Dermis microvascular lymphatic vessel endothelial cell (primary cell): ENCODE measurements at regions not wholly inside any gene's neighbourhood (a gene's known extent, or its start where the extent isn't known, plus 50 kb on each side); places are given as distances from the start of the nearest gene placed in this dataset.
"Not testable (repeated sequence)": the region's sequence is repeated elsewhere in the genome, so short reads cannot be mapped to it uniquely, and the experiment has no call there.

Experiments used
- DNase-seq, 2 donors: peaks; one replicate each; pipeline versions ENCODE4 v3.0.0 to v3.0.0-alpha.2; 2010; ENCODE audit warnings: low read depth in 2 of 2

GRCh38 chr15:28789401-28790114 lies 58.9 kb downstream of the GOLGA6L7 start:
- DNase-seq: peak; percentile 9 to 15

DNA sequence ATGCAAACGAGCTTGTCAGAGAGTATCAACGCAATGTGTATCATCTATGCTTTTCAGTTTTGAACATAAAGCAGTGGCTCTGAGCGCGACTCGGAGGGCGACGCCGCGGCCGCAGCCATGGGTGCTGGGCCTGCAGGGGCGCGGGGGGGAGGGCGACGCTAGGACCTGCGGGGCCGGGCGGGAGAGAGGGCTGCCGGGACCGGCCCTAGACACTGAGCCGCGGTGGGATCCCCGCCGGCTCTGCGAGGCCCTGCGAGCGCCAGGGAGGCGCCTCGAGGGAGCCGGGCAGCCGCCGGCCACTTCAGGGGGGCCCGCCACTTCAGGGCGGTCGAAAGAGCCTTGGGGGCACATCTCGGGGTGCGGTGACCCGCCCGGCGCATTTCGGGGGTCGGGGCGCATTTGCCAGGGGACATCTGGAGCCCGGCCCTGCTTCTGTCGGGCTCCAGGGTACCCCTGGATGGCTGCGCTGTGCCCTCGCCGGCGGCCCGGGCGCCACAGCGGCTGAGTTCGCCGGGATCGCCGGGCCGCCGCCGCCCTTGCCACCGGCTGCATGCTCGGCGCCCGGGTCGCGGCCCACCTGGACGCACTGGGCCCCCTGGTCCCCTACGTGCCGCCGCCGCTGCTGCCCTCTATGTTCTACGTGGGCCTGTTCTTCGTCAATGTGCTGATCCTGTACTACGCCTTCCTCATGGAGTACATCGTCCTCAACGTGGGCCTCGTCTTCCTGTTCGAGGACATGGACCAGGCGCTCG lies 59.6 kb downstream of the GOLGA6L7 start:
- not testable (repeated sequence) for DNase-seq

DNA sequence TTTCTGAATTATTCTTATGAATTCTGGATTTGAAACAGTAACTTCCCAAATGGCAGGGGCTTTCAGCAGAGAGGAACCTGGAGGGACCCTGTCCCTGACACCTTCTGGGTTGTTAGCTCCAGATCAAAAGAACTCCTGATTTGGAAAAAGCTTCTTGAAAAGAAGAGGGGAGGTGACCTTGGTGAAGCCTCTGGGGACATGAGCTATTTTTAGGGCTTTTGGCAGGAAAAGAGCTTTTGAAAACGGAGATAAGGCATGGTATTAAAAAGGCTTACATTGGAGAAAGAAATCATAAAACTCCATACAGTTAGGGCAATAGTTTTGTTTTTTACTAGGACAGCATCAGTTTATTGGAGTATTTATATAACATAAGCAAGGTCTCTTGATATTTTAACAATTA lies 60.3 kb downstream of the GOLGA6L7 start:
- DNase-seq: not testable (repeated sequence)

DNA sequence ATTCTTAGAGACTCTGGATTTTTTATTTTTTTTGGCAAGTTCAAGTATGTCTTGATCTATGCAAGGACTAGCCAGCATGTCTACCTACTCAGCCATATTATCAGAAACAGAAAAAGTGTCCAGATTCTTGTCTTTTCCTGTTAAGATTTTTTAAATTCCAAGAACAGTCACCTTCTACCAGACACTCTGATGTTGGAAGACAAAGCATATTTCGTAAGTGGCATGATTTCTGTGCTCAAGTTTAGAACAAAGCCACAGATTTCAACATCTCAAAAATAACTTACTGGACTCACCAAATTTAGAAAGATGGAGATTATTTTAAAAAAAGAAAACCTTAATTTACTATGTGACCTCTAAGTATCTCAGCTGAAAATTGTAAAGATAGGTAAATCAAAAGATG lies 61.9 kb downstream of the GOLGA6L7 start:
- DNase-seq: no peak

DNA sequence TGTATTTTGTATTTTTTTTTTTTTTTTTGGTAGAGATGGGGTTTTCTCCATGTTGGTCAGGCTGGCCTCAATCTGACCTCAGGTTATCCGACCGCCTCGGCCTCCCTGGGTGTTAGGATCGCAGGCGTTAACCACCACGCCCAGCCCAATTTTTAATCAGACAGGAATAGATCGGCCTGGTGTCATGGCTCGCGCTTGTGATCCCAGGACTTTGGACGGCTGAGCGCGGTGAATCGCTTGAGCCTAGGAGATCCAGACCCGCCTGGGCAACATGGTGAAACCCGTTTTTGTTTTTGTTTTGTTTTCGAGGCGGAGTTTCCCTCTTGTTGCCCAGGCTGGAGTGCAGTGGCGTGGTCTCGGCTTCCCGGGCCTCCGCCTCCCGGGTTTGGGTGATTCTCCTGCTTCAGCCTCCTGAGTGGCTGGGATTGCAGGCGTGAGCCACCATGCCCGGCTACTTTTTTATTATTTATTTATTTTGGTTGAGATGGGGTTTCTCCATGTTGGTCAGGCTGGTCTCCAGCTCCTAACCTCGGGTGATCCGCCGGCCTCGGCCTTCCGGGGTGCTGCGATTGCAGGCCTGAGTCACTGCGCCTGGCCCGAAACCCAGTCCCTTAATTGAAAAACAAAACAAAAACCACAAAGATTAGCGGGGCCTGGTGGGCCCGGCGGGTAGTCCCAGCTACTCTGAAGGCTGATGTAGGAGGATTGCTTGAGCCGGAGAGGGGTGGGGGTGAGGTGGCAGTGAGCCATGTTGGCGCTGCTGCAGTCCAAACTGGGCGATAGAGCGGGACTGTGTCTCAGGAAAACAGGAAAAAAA lies 63.9 kb downstream of the GOLGA6L7 start:
- not testable (repeated sequence) for DNase-seq

DNA sequence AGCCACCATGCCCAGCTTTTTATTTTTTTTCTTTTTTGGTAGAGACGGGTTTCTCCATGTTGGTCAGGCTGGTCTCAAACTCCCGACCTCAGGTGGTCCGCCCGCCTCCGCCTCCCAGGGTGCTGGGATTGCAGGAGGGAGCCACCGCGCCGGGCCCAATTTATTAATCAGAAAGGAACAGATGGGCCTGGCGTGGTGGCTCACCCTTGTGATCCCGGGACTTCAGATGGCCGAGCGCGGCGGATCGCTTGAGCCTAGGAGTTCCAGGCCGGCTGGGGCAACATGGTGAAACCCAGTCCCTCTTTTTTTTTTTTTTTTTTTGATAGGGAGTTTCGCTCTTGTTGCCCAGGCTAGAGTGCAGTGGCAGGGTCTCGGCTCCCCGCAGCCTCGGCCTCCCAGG lies 64.6 kb downstream of the GOLGA6L7 start:
- no peak for DNase-seq

DNA sequence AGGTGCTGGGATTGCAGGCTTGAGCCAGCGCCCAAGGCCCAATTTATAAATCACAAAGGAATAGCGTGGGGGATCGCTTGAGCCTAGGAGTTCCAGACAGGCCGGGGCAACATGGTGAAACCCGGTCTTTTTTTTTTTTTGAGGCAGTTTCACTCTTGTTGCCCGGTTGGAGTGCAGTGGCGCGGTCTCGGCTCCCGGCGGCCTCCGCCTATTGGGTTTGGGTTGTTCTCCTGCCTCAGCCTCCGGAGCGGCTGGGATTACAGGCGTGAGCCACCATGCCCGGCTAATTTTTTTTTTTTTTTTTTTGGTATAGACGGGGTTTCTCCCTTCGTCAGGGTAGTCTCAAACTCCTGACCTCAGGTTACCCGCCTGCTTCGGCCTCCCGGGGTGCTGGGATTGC lies 65.0 kb downstream of the GOLGA6L7 start:
- no peak for DNase-seq

GRCh38 chr15:28778397-28778796 lies 66.2 kb upstream of the GOLGA8M start:
- DNase-seq: not testable (repeated sequence)

- not testable (repeated sequence) for DNase-seq
These were observed 60.6 kb upstream of the GOLGA8M start for GRCh38 chr15:28772857-28773256.
